GM20000 (cell line): ENCODE measurements at regions not wholly inside any gene's neighbourhood (a gene's known extent, or its start where the extent isn't known, plus 50 kb on each side); places are given as distances from the start of the nearest gene placed in this dataset.
"Not testable (repeated sequence)": the region's sequence is repeated elsewhere in the genome, so short reads cannot be mapped to it uniquely, and the experiment has no call there.

ENCODE experiments used
- DNase-seq: peaks from one replicate; pipeline ENCODE4 v3.0.0; 2012; ENCODE audit warnings: low spot score
- TF ChIP-seq, protein P1 (sequence below): IDR thresholded peaks from 2 replicates; pipeline ENCODE4 v1.5.1; 2012; ENCODE audit warnings: mild to moderate bottlenecking, control low read depth; ENCODE audit errors: extremely low read depth, missing control alignments

DNA sequence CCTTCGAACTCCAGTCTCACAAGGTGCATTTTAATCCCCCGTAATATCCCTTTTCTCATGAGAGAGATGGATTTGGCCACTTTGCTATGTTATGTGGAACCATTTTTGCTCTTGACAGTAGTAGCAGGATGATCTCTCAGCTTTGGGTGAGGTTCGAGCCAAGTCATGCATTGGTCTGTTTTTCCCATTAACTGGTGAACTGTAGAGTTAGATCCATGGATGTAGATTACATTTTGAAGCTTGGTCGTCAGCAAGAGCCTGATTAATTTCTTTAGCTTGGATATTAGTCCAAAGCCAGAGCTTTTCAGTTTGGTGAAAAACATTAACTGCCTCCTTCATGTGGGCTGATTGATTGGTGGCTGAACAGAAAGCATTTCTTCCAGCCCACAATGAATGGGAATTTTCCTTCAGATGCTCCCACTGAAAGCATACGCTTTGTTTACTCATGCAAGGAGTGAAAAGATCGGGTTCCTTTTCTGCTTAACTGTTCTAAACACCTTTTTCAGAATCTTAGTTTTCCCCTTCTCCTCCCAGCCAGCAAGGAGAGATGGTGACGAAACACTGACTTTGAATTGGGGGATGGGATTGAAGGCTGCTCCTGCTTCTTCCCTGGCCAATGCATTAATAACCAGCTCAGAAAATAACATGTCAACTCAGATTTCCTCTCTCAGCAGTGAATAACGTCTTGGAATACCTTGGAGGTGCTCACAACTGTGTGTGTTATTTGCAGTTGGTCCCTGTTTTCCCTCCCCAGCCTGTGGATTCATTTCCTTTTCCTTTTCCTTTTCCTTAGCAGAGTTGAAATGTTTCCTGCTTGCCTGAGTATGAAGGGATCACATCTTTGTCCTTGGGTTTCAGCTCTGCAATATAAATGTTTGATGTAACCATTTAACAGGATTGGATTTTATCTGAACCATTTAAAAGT is 351.8 kb upstream of the FZD8 start:
- TF ChIP-seq, protein P1, sequence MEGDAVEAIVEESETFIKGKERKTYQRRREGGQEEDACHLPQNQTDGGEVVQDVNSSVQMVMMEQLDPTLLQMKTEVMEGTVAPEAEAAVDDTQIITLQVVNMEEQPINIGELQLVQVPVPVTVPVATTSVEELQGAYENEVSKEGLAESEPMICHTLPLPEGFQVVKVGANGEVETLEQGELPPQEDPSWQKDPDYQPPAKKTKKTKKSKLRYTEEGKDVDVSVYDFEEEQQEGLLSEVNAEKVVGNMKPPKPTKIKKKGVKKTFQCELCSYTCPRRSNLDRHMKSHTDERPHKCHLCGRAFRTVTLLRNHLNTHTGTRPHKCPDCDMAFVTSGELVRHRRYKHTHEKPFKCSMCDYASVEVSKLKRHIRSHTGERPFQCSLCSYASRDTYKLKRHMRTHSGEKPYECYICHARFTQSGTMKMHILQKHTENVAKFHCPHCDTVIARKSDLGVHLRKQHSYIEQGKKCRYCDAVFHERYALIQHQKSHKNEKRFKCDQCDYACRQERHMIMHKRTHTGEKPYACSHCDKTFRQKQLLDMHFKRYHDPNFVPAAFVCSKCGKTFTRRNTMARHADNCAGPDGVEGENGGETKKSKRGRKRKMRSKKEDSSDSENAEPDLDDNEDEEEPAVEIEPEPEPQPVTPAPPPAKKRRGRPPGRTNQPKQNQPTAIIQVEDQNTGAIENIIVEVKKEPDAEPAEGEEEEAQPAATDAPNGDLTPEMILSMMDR: no peak
- no peak for DNase-seq

GRCh38 chr10:35992107-35992506 is 350.0 kb upstream of the FZD8 start:
- no peak for DNase-seq
- TF ChIP-seq, protein P1: no peak

GRCh38 chr10:35986756-35987502 is 344.8 kb upstream of the FZD8 start:
- TF ChIP-seq, protein P1: no peak
- DNase-seq: no peak

DNA sequence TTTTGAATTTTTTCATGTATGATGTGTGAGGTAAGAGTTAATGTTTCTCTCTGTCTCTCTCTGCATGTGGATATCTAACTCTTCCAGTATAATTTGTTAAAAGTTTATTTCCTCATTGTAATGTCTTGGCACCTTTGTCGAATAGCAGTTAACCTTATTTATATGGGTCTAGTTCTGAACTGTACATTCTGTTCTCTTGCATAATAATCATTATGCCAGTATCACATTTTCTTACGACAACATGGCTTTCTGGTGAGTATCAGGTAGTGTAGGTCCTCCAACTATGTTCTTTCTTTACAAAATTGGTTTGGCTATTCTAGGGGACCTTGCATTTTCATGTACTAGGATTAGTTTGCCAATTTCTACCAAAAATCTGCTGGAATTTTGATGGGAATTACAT is 337.0 kb upstream of the FZD8 start:
- no peak for DNase-seq
- TF ChIP-seq, protein P1: no peak

- DNase-seq: not testable (repeated sequence)
These were observed 332.0 kb upstream of the FZD8 start for GRCh38 chr10:35973912-35974591.

- no peak for DNase-seq
- TF ChIP-seq, protein P1: no peak
These were observed 330.2 kb upstream of the FZD8 start for GRCh38 chr10:35972275-35972674.

GRCh38 chr10:35971397-35971796 is 329.3 kb upstream of the FZD8 start:
- DNase-seq: no peak
- TF ChIP-seq, protein P1: no peak
